NCI-H1436 (cell line): ENCODE measurements at regions not wholly inside any gene's neighbourhood (a gene's known extent, or its start where the extent isn't known, plus 50 kb on each side); places are given as distances from the start of the nearest gene placed in this dataset.
"Not testable (repeated sequence)": the region's sequence is repeated elsewhere in the genome, so short reads cannot be mapped to it uniquely, and the experiment has no call there.

Experiments
- DNase-seq: peaks from one replicate; lab custom pipeline; 2025; lab: John Stamatoyannopoulos, UW

- no peak for DNase-seq
These were observed 425.8 kb upstream of the GRIN3A start for GRCh38 chr9:102164247-102164646.

GRCh38 chr9:102153081-102153480, 414.6 kb upstream of the GRIN3A start:
- not testable (repeated sequence) for DNase-seq

GRCh38 chr9:102135768-102136167, 397.3 kb upstream of the GRIN3A start:
- no peak for DNase-seq

- DNase-seq, result no peak
These were observed 386.0 kb upstream of the GRIN3A start for GRCh38 chr9:102124465-102124864.

GRCh38 chr9:102114557-102114956, 376.1 kb upstream of the GRIN3A start:
- DNase-seq, result no peak

GRCh38 chr9:102113191-102113590, 374.7 kb upstream of the GRIN3A start:
- DNase-seq, result no peak

- DNase-seq, result no peak
These were observed 368.0 kb upstream of the GRIN3A start for GRCh38 chr9:102106439-102106838.

- no peak for DNase-seq
These were observed 363.3 kb upstream of the GRIN3A start for GRCh38 chr9:102101723-102102122.

- no peak for DNase-seq
These were observed 348.7 kb upstream of the GRIN3A start for GRCh38 chr9:102087141-102087540.

GRCh38 chr9:102085548-102085947, 347.1 kb upstream of the GRIN3A start:
- no peak for DNase-seq

- DNase-seq, result no peak
These were observed 333.8 kb upstream of the GRIN3A start for GRCh38 chr9:102072059-102072764.

GRCh38 chr9:102069969-102070368, 331.5 kb upstream of the GRIN3A start:
- DNase-seq, result no peak

- DNase-seq, result no peak
These were observed 316.4 kb upstream of the GRIN3A start for GRCh38 chr9:102054811-102055210.

GRCh38 chr9:102049586-102050246, 311.3 kb upstream of the GRIN3A start:
- DNase-seq, result no peak

- no peak for DNase-seq
These were observed 309.1 kb upstream of the GRIN3A start for GRCh38 chr9:102047549-102047948.

- no peak for DNase-seq
These were observed 305.7 kb upstream of the GRIN3A start for GRCh38 chr9:102044133-102044532.

- DNase-seq, result no peak
These were observed 299.6 kb upstream of the GRIN3A start for GRCh38 chr9:102038006-102038405.

GRCh38 chr9:102035929-102036328, 297.5 kb upstream of the GRIN3A start:
- DNase-seq, result no peak

- DNase-seq, result no peak
These were observed 294.2 kb upstream of the GRIN3A start for GRCh38 chr9:102032614-102033013.

- DNase-seq, result no peak
These were observed 262.5 kb upstream of the GRIN3A start for GRCh38 chr9:102000956-102001355.

- no peak for DNase-seq
These were observed 261.0 kb upstream of the GRIN3A start for GRCh38 chr9:101999441-101999840.

GRCh38 chr9:101995231-101995630, 256.8 kb upstream of the GRIN3A start:
- DNase-seq, result no peak

- DNase-seq, result no peak
These were observed 255.3 kb upstream of the GRIN3A start for GRCh38 chr9:101993771-101994170.

- DNase-seq, result no peak
These were observed 253.5 kb upstream of the GRIN3A start for GRCh38 chr9:101991926-101992325.
